Right renal cortex interstitium (tissue), 3 donors: ENCODE measurements at regions not wholly inside any gene's neighbourhood (a gene's known extent, or its start where the extent isn't known, plus 50 kb on each side); places are given as distances from the start of the nearest gene placed in this dataset.

Experiments
- DNase-seq, 3 donors: peaks; one replicate each; pipeline ENCODE4 v3.0.0-alpha.2; 2013; ENCODE audit warnings: low read depth in 3 of 3, low spot score in 2 of 3

DNA sequence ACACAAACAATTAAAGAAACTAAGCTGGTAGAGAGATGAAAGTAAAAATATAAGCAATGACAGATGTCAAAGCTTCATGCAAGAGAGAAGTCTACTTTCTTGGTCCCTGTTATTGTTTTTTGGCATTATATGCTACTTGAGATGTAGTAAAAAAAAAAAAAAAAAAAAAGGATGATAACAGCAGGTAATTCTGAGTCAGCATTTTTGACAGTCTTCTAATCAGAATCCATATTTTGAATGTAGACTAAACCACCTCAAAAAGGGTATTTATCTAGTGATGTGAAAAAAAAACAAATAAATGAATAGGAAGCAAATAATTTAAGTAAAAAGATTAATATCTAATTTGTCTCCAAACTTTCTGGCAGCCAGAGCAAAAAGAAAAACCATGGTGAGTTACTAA lies 422.2 kb upstream of the CPEB2 start:
- DNase-seq = no peak

DNA sequence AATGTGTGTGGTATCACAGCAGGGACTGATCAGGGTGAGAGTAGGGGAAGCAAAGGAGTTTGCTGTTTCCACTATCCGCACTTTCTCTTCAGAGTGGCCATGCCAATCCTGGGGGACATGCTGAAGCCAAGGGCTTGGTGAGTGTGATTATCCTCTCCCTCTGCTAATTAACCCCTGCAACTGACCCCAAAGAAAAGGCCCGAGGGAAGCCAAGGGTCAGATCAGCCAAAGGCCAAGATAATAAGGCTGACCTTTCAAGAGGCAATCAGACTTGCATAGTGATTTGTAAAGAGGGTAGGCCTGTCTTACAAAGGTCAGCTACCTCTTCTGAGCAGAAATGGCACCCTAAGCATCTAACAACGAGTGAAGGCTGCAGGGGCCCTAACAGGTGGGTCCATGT lies 420.5 kb upstream of the CPEB2 start:
- DNase-seq = no peak

GRCh38 chr4:14582677-14583076 lies 419.6 kb upstream of the CPEB2 start:
- DNase-seq = no peak

DNA sequence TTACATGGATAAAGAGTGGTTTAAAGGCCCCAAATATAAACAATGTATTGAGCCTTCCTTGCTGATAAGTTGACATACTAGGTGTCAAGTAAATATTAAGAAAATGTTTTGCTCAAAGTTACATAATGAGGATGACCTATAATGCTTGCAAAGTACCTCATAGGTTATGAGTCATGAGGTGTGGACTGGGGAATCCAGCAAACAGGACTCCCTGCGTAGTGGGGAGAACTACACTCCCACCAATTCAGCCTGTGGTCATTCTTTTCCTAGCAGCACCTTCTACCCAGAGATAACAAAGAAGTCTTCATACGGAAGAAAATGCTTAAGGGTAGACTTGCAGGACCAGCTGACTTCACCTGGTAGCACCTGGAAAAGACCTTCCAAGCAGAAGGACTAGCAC lies 418.9 kb upstream of the CPEB2 start:
- no peak for DNase-seq

DNA sequence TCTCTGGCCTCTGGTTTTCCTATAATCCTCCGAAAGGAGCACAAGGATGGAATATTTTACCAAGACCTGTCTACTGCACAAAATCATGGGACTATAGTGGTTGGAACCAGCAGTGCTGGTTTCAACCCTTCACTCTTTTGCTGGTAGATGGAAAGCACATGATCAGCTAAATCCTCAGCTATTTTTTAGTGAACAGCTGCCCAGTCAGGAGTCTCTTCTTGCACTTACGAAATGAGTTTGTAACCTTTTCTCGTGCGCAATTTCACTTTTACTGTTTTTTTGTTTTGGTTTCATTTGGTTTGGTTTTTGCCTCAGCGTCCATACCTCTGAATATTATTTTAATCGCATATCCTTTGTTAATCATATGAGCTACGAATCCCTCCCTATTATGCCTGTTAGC lies 418.5 kb upstream of the CPEB2 start:
- DNase-seq = no peak

DNA sequence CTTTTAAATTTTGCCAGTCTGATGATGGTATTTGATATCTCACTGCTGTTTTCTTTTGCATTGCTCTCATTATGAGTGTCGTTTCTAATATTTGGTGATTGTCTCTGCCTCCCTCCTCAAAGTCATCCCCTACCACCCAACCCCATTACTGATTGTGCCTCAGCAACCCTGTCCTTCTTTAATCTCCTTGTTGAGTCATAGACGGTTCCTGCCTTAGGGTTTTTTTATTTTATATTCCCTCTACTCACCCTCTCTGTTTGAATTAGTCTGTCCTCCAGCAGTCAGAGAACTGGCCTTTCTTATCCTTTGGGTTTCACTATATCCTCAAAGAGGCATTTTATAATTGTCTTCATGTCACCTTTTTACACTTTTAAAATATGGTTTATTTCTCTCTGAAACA lies 409.3 kb upstream of the CPEB2 start:
- no peak for DNase-seq

DNA sequence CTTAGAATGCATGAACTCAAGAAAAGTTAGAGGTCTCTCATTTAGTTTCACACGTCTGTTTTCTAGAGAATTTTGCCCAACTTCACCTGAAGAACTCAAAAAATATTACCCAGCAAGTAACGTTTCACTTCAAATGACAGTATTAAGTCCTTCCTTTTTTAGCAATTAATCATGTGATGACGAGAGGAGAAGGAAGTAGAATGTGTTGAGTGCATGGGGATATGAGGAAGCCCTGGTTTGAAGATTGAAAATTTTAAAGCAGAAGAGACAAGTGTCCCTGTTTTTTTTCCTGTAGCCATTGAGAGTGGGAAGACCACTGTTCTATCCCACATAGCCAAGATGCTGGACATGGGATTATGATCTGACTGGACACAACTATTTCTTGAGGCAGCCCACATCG lies 406.3 kb upstream of the CPEB2 start:
- no peak for DNase-seq

DNA sequence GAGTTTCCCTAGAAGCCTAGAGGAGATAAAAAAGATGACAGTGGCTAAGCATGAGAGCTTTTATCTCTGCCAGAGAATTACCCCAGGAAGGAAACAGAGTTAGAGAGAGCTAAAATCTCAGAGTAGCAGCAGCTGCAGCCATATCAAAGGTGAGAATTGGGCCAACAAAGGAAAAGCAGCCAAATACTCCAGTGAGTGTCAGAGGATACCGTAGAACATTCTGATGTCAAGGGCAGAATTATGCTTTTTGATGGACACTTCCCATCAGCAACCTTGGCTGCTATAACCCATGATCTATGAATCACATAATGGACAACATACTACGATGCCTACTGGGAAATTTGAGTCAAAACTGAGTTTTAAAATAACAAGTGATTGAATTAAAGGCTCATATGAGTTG lies 405.8 kb upstream of the CPEB2 start:
- no peak for DNase-seq

GRCh38 chr4:14596904-14597303 lies 405.4 kb upstream of the CPEB2 start:
- DNase-seq = no peak

- DNase-seq = no peak
Observed at GRCh38 chr4:14602206-14602605, 400.1 kb upstream of the CPEB2 start.

DNA sequence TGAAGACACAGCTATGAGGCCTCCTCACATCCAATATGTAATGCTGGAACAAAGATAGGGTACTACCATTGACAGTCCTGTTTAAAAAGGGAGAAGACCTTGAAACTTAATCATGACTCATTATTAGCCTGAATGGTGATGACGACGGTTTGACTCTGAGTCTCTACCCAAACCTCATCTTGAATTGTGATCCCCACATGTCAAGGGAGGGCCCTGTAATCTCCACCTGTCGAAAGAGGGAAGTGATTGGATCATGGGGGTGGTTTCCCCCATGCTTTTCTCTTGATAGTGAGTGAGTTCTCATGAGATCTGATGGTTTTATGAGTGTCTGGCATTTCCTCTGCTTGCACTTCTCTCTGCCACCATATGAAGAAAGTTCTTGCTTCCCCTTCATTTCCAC lies 395.3 kb upstream of the CPEB2 start:
- no peak for DNase-seq

DNA sequence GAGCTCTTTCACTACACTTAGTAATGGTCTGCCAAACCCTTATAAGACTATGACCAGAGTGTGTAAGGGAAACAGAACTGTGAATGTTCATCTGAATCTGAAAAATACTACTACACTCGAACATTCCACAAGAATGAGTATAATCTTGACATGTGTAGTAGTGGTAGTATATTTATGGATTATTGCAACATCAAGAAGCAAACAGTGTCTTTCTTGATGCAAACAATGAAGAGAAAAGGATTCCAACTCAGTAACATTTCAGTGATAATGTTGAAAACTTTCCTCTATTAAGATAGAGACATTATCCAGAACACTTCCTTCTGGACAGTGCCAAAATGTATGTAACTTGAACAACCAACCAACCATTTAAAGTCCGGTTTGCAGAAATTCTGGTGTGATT lies 394.7 kb upstream of the CPEB2 start:
- no peak for DNase-seq

GRCh38 chr4:14608630-14609029 lies 393.7 kb upstream of the CPEB2 start:
- DNase-seq = no peak

- DNase-seq = no peak
Observed at GRCh38 chr4:14614840-14615239, 387.4 kb upstream of the CPEB2 start.

GRCh38 chr4:14615671-14616070 lies 386.6 kb upstream of the CPEB2 start:
- DNase-seq = no peak

DNA sequence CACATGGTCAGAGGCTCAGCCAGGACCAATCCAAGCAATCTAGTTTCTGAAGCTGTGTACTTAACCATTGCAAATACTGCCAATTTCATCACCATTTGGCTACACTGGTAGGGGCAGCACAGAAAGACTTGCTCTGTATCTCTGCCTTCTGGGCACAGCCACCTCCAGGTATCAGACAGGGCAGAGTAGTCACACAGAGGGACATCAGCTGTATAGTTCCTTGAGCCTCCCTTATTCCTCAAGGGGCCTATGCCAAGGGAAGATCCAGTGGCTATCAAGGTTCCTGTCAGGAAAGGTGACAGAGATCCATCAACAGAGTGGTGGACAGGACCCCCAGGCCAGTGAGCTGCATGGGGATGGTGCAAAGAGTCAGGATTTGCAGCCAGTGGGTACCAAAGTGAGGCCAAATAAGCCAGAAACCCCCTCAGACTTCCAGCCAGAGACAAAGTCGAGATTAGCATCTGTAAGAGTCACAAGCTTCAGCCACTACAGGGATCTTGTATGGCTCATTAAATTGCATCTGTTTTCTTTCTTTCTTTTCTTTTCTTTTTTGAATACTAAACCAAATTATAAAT lies 381.6 kb upstream of the CPEB2 start:
- DNase-seq = no peak

GRCh38 chr4:14621731-14622463 lies 380.4 kb upstream of the CPEB2 start:
- no peak for DNase-seq

- DNase-seq = no peak
Observed at GRCh38 chr4:14627038-14627437, 375.2 kb upstream of the CPEB2 start.

DNA sequence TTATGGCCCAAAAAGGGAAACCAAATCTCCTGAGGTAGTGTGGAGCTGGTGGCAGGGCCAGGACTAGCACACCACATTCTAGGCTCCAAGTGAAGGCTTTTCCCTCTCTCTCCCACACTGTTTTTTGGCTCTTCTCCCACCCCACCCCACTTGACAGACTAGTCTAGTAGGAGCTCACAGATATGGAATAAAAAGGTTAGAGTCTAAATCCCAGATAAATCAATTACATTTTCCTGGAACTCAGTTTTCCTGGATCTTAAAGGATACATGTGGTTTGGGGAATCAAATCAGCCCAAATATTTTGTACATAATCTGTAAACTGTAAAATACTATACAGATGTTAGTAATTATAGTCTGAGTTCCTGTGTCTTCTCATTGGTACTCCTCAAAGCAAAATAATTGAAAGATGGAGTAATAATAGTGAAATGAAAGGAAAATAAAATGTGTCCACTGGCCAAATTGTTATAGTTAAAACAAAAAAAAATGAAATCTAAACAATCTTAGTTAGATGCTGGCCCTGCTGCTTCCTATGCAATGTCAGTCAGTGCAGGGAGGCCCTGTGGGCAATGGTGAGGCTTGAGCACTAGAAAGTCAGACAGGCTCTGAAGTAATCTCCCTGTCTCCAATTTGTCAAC lies 370.4 kb upstream of the CPEB2 start:
- no peak for DNase-seq

GRCh38 chr4:14636563-14636962 lies 365.7 kb upstream of the CPEB2 start:
- no peak for DNase-seq

GRCh38 chr4:14640476-14640875 lies 361.8 kb upstream of the CPEB2 start:
- no peak for DNase-seq

DNA sequence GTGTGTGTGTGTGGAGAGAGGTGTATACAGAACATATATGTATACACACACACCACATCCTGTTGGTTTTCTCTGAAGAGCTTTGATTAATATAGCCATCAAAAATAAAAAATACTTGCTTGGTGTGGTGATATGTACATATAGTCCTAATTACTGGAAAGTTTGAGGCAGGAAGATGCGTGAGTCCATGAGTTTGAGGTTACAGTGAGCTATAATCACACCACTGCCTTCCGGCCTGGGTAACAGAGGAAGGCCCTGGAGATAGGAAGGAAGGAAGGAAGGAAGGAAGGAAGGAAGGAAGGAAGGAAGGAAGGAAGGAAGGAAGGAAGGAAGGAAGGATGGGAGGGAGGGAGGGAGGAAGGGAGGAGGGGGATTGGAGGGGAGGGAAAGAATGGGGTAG lies 360.4 kb upstream of the CPEB2 start:
- no peak for DNase-seq
